ENCODE measurements at regions not wholly inside any gene's neighbourhood (a gene's known extent, or its start where the extent isn't known, plus 50 kb on each side); places are given as distances from the start of the nearest gene placed in this dataset.

DNA sequence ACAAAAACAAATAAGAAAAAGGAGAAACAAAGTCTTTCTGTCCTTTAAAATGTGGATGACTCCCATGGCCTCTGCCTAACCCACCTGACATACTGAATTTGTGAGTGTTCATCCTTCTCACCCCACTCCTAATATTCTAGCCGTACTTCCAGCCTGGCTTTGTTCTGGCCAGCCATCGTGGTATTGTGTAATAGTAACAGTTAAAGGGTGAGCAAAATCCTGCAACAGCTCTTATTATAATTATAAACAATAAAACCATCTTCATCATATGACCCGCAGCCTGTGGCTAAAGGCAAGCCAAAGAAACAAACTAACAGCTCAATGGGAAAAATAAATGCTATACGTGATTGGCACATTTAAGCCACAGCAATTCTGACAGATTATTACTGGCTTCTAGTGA lies 721.6 kb upstream of the TENM4 start:
- TF ChIP-seq, protein P1, sequence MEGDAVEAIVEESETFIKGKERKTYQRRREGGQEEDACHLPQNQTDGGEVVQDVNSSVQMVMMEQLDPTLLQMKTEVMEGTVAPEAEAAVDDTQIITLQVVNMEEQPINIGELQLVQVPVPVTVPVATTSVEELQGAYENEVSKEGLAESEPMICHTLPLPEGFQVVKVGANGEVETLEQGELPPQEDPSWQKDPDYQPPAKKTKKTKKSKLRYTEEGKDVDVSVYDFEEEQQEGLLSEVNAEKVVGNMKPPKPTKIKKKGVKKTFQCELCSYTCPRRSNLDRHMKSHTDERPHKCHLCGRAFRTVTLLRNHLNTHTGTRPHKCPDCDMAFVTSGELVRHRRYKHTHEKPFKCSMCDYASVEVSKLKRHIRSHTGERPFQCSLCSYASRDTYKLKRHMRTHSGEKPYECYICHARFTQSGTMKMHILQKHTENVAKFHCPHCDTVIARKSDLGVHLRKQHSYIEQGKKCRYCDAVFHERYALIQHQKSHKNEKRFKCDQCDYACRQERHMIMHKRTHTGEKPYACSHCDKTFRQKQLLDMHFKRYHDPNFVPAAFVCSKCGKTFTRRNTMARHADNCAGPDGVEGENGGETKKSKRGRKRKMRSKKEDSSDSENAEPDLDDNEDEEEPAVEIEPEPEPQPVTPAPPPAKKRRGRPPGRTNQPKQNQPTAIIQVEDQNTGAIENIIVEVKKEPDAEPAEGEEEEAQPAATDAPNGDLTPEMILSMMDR (IDR thresholded peaks at IDR 0.05; ENCODE audit: low read depth, low read length, poor library complexity, severe bottlenecking): no peak
- TF ChIP-seq EZH2phosphoT487 (IDR thresholded peaks at IDR 0.05; ENCODE audit: borderline replicate concordance, low read length): no peak
